Stomach (tissue), 4 donors: ENCODE measurements at regions not wholly inside any gene's neighbourhood (a gene's known extent, or its start where the extent isn't known, plus 50 kb on each side); places are given as distances from the start of the nearest gene placed in this dataset.

ENCODE experiments used
- CTCF ChIP-seq, 7 experiments: fragments of 450-650 bp in 4 of 7; fragments of 200-600 bp in 3 of 7; sonication (generic) in 3 of 7; IDR thresholded peaks; one replicate each; pipeline ENCODE4 v1.5.1; 2016 to 2019; ENCODE audit warnings: antibody characterized with exemption in 7 of 7, control low read depth in 2 of 7, mild to moderate bottlenecking in 1 of 7
- EP300 ChIP-seq: sonication (generic); formaldehyde crosslinking; IDR thresholded peaks from one replicate; pipeline ENCODE4 v1.6.1; 2017; ENCODE audit warnings: antibody characterized with exemption

GRCh38 chr4:38317041-38317674 lies 346.8 kb upstream of the KLF3 start:
- TF ChIP-seq CTCF (IDR thresholded peaks at IDR 0.05) (no peak), EP300 (no peak)
